GM12878 (cell line): ENCODE measurements at regions not wholly inside any gene's neighbourhood (a gene's known extent, or its start where the extent isn't known, plus 50 kb on each side); places are given as distances from the start of the nearest gene placed in this dataset.

Experiments used
- ATAC-seq: fragments of 200-7000 bp; cut with Tn5 transposase; 3 replicates; pipeline ENCODE4 v1.9.1; 2020; ENCODE audit warnings: mild to moderate bottlenecking, moderate library complexity
- BruUV-seq: library from RNA; stranded (reverse); fragments of 400-500 nt; replicated peaks from 2 replicates; lab custom pipeline; 2021; lab: Mats Ljungman, UMichigan
- CTCF ChIA-PET: fragments of 300-600 bp; sonication (Branson Sonifier 250); formaldehyde crosslinking; extraction: SDS; loops from one replicate; lab custom pipeline; 2021; ENCODE audit warnings: inconsistent platforms; lab: Yijun Ruan, JAX
- POLR2A ChIA-PET: fragments of 350-600 bp; formaldehyde crosslinking; extraction: SDS; loops from one replicate; lab custom pipeline; 2021; ENCODE audit warnings: inconsistent platforms; lab: Charles Lee
- RAD21 ChIA-PET: fragments of 300-600 bp; sonication (Branson Sonifier 250); formaldehyde crosslinking; loops from one replicate; lab custom pipeline; 2023; ENCODE audit warnings: antibody characterized with exemption; ENCODE audit not compliant: unreplicated experiment; lab: Charles Lee
- SMC1A ChIA-PET: fragments of 300-600 bp; sonication (Branson Sonifier 250); formaldehyde crosslinking; loops from one replicate; lab custom pipeline; 2023; ENCODE audit not compliant: unreplicated experiment, uncharacterized antibody; lab: Charles Lee
- DNase-seq: peaks from one replicate; pipeline ENCODE4 v3.0.0-alpha.2; 2011; ENCODE audit warnings: low read depth, low spot score
- FAIRE-seq: peaks from 3 replicates; lab custom pipeline; 2011; peaks lifted over from hg19 to GRCh38; lab: Jason Lieb, UNC
- H2AFZ ChIP-seq: 2 replicates; pipeline ENCODE4 v1.6.0; 2011; ENCODE audit warnings: low read depth, low read length, control low read depth; ENCODE audit not compliant: control insufficient read depth
- H3K27ac ChIP-seq: 2 replicates; pipeline ENCODE4 v1.5.1; 2011; ENCODE audit warnings: control low read depth; ENCODE audit not compliant: control insufficient read depth, insufficient read depth
- H3K27me3 ChIP-seq, 2 experiments: replicated peaks in 1 of 2; 2 replicates each; pipeline versions ENCODE4 v1.6.0 to v1.6.1; 2011; ENCODE audit warnings: low read length in 1 of 2; ENCODE audit not compliant: control insufficient read depth in 2 of 2, insufficient read depth in 2 of 2
- H3K36me3 ChIP-seq, 2 experiments: 2 replicates each; pipeline ENCODE4 v1.5.1; 2011; ENCODE audit warnings: low read length in 1 of 2; ENCODE audit not compliant: control insufficient read depth in 2 of 2, insufficient read depth in 2 of 2
- H3K4me1 ChIP-seq: 2 replicates; pipeline ENCODE4 v1.6.1; 2011; ENCODE audit warnings: mild to moderate bottlenecking, low read length, moderate library complexity, mixed read lengths; ENCODE audit not compliant: control insufficient read depth, insufficient read depth
- H3K4me2 ChIP-seq: 2 replicates; pipeline ENCODE4 v1.6.0; 2011; ENCODE audit warnings: control low read depth; ENCODE audit not compliant: control insufficient read depth, insufficient read depth
- H3K4me3 ChIP-seq: fragments of 200-600 bp; sonication (generic); 2 replicates; pipeline ENCODE4 v1.5.1; 2016
- H3K79me2 ChIP-seq: 2 replicates; pipeline ENCODE4 v1.6.0; 2011; ENCODE audit warnings: low read length; ENCODE audit not compliant: control insufficient read depth, insufficient read depth
- H3K9ac ChIP-seq: 2 replicates; pipeline ENCODE4 v1.8.0; 2011; ENCODE audit warnings: low read length, control low read depth, mixed read lengths; ENCODE audit not compliant: control insufficient read depth, insufficient read depth
- H3K9me3 ChIP-seq: replicated peaks from 3 replicates; pipeline ENCODE4 v1.5.1; 2011; ENCODE audit warnings: mild to moderate bottlenecking, low read length; ENCODE audit not compliant: control insufficient read depth, insufficient read depth
- H4K20me1 ChIP-seq: 2 replicates; pipeline ENCODE4 v1.6.0; 2011; ENCODE audit not compliant: control insufficient read depth, insufficient read depth
- ATF2 ChIP-seq: IDR thresholded peaks from 2 replicates; pipeline ENCODE4 v1.6.1; 2012; ENCODE audit warnings: low read length, inconsistent platforms
- BCL11A ChIP-seq: IDR thresholded peaks from 2 replicates; pipeline ENCODE4 v1.6.1; 2011; ENCODE audit warnings: low read depth, low read length
- CBFB ChIP-seq: IDR thresholded peaks from 2 replicates; pipeline ENCODE4 v1.6.1; 2016; ENCODE audit warnings: antibody characterized with exemption, low read depth
- CHD1 ChIP-seq: IDR thresholded peaks from 2 replicates; pipeline ENCODE4 v1.6.1; 2012; ENCODE audit warnings: low read depth, low read length, improper control_type of control experiment
- CHD4 ChIP-seq: fragments of 200-600 bp; sonication (generic); IDR thresholded peaks from 2 replicates; pipeline ENCODE4 v1.6.1; 2016; ENCODE audit warnings: mild to moderate bottlenecking
- CREB1 ChIP-seq: IDR thresholded peaks from 2 replicates; pipeline ENCODE4 v1.6.1; 2012; ENCODE audit warnings: low read depth, mild to moderate bottlenecking, inconsistent platforms
- DPF2 ChIP-seq: fragments of 450-650 bp; IDR thresholded peaks from 2 replicates; pipeline ENCODE4 v1.6.1; 2017; ENCODE audit warnings: mild to moderate bottlenecking
- EZH2 ChIP-seq: IDR thresholded peaks from 2 replicates; pipeline ENCODE4 v1.6.1; 2012; ENCODE audit warnings: low read depth, mild to moderate bottlenecking, control low read depth, inconsistent platforms, low read length, borderline replicate concordance; ENCODE audit not compliant: control insufficient read depth
- IRF4 ChIP-seq: IDR thresholded peaks from 2 replicates; pipeline ENCODE4 v1.6.1; 2011; ENCODE audit warnings: low read depth, low read length
- JUND ChIP-seq: IDR thresholded peaks from 2 replicates; pipeline ENCODE4 v1.6.1; 2012; ENCODE audit warnings: low read depth, mild to moderate bottlenecking, low read length, improper control_type of control experiment, moderate library complexity
- MTA3 ChIP-seq: IDR thresholded peaks from 2 replicates; pipeline ENCODE4 v1.6.1; 2012; ENCODE audit warnings: low read length, inconsistent platforms, borderline replicate concordance
- NR2F1 ChIP-seq: fragments of 450-650 bp; conservative IDR thresholded peaks from 2 replicates; pipeline ENCODE4 v1.6.1; 2017; ENCODE audit warnings: mild to moderate bottlenecking
- REST ChIP-seq: IDR thresholded peaks from 2 replicates; pipeline ENCODE4 v1.6.1; 2012; ENCODE audit warnings: mild to moderate bottlenecking, low read depth, low read length
- RUNX3 ChIP-seq: IDR thresholded peaks from 2 replicates; pipeline ENCODE4 v1.6.1; 2012; ENCODE audit warnings: low read length, inconsistent platforms
- SMAD5 ChIP-seq: IDR thresholded peaks from 2 replicates; pipeline ENCODE4 v1.6.1; 2016; ENCODE audit warnings: antibody characterized with exemption, low read depth
- STAT3 ChIP-seq: IDR thresholded peaks from 2 replicates; pipeline ENCODE4 v1.6.1; 2011; ENCODE audit warnings: low read depth, low read length, improper control_type of control experiment
- SUPT20H ChIP-seq: IDR thresholded peaks from 2 replicates; pipeline ENCODE4 v1.6.1; 2011; ENCODE audit warnings: low read depth, mild to moderate bottlenecking, low read length, moderate library complexity, borderline replicate concordance; ENCODE audit not compliant: control insufficient read depth
- USF2 ChIP-seq: IDR thresholded peaks from 2 replicates; pipeline ENCODE4 v1.6.1; 2011; ENCODE audit warnings: low read depth, low read length, improper control_type of control experiment, borderline replicate concordance
- WGBS: methylation state at CpG from one replicate; pipeline ENCODE4 v1.1.6; 2016; ENCODE audit warnings: low lambda C conversion rate; ENCODE audit not compliant: insufficient replicate concordance, insufficient coverage; ENCODE audit errors: missing lambda C conversion rate; 5-methylcytosine and 5-hydroxymethylcytosine counted together
- in situ Hi-C: fragments of 300-500 bp; cut with MboI; formaldehyde crosslinking; loops from 9 replicates; pipeline ENCODE4 v1.14.3; 2018; ENCODE audit warnings: mixed read lengths
- intact Hi-C: fragments of 100-400 bp; cut with micrococcal nuclease; formaldehyde crosslinking; loops from one replicate; pipeline ENCODE4 v1.14.2; 2022; ENCODE audit not compliant: unreplicated experiment

- TF ChIP-seq ATF2 (no peak), CREB1 (no peak), SMAD5 (no peak), IRF4 (no peak), DPF2 (no peak), CBFB (no peak), REST (no peak), SUPT20H (no peak), RUNX3 (no peak), CHD1 (no peak)
Measured at GRCh38 chr18:55163550-55163949, 204.3 kb upstream of the CCDC68 start (continued).

GRCh38 chr18:55161916-55162315, 202.7 kb upstream of the CCDC68 start:
- SMC1A ChIA-PET = no interaction called here
- Histone ChIP-seq H3K9ac (no peak overlapping the region), H3K27ac (no peak overlapping the region), H3K79me2 (no peaks in the 10 kb centered on the region), H3K27me3 (peaks cover 0 to 2% of the 10 kb centered on the region in 2 experiments; a peak in 1 of 4 replicates), H3K4me1 (no peaks in the 10 kb centered on the region), H4K20me1 (no peaks in the 10 kb centered on the region), H2AFZ (no peak overlapping the region), H3K36me3 (no peaks in the 10 kb centered on the region), H3K4me3 (no peak overlapping the region), H3K4me2 (no peak overlapping the region), H3K9me3 (no peaks in the 10 kb centered on the region)
- no peak for ATAC-seq
- RAD21 ChIA-PET = no interaction called here
- DNase-seq = no peak
- no TSS peak for BruUV-seq
- in situ Hi-C loops (loop anchor here (5.0 kb wide), 1 partner anchor 50 kb away; no protein-coding TSS in a partner anchor), intact Hi-C loops (no loop called here)
- POLR2A ChIA-PET = no interaction called here
- WGBS = 82% methylated on average over 4 of the region's 4 CpGs
- CTCF ChIA-PET = interaction anchor here (1.0 kb wide), 1 partner anchor 144 kb away, joined by 3 read pairs; no protein-coding TSS in a partner anchor
- no peak for FAIRE-seq
- TF ChIP-seq CHD4 (no peak), USF2 (no peak), STAT3 (no peak), NR2F1 (no peak), EZH2 (no peak), MTA3 (no peak), ATF2 (no peak), JUND (no peak), BCL11A (no peak)
